H1 (cell line): ENCODE measurements at regions not wholly inside any gene's neighbourhood (a gene's known extent, or its start where the extent isn't known, plus 50 kb on each side); places are given as distances from the start of the nearest gene placed in this dataset.

Experiments
- CTCF ChIA-PET: fragments of 300-600 bp; sonication (Branson Sonifier 250); formaldehyde crosslinking; loops from one replicate; lab custom pipeline; 2021; ENCODE audit not compliant: partially characterized antibody; lab: Charles Lee
- POLR2A ChIA-PET: fragments of 300-600 bp; sonication (Branson Sonifier 250); formaldehyde crosslinking; loops from one replicate; lab custom pipeline; 2021; ENCODE audit warnings: inconsistent platforms; ENCODE audit not compliant: partially characterized antibody; lab: Charles Lee
- DNase-seq, 2 experiments: peaks; one replicate each; pipeline versions ENCODE4 v3.0.0 to v3.0.0-alpha.2; 2010 to 2022; ENCODE audit warnings: low spot score in 2 of 2, low read depth in 1 of 2, mixed read lengths in 1 of 2
- FAIRE-seq: peaks from 2 replicates; lab custom pipeline; 2011; peaks lifted over from hg19 to GRCh38; lab: Jason Lieb, UNC
- H2AFZ ChIP-seq: 2 replicates; pipeline ENCODE4 v1.8.1; 2012; ENCODE audit warnings: low read length, inconsistent platforms
- H2AK5ac ChIP-seq: 2 replicates; pipeline ENCODE4 v1.6.1; 2013; ENCODE audit warnings: low read depth, low read length
- H2BK120ac ChIP-seq: replicated peaks from 2 replicates; pipeline ENCODE3; 2013; ENCODE audit warnings: low read depth, low read length, inconsistent platforms
- H2BK12ac ChIP-seq: 2 replicates; pipeline ENCODE4 v1.6.1; 2013; ENCODE audit warnings: low read depth, low read length
- H2BK15ac ChIP-seq: 2 replicates; pipeline ENCODE4 v1.6.1; 2013; ENCODE audit warnings: low read length
- H2BK20ac ChIP-seq: 2 replicates; pipeline ENCODE4 v1.6.1; 2013; ENCODE audit warnings: low read length
- H2BK5ac ChIP-seq: 2 replicates; pipeline ENCODE4 v1.6.1; 2013; ENCODE audit warnings: low read depth, low read length
- H3K14ac ChIP-seq: 2 replicates; pipeline ENCODE4 v1.6.1; 2013; ENCODE audit warnings: inconsistent platforms; ENCODE audit not compliant: insufficient read length
- H3K18ac ChIP-seq: 2 replicates; pipeline ENCODE4 v1.6.1; 2013; ENCODE audit warnings: low read length; ENCODE audit errors: extremely low read depth
- H3K23ac ChIP-seq: 2 replicates; pipeline ENCODE4 v1.6.1; 2013; ENCODE audit warnings: inconsistent platforms; ENCODE audit not compliant: insufficient read length
- H3K23me2 ChIP-seq: 2 replicates; pipeline ENCODE4 v1.6.1; 2013; ENCODE audit warnings: low read depth, low read length
- H3K27ac ChIP-seq: 2 replicates; pipeline ENCODE4 v1.6.1; 2011; ENCODE audit warnings: low read depth, low read length, inconsistent platforms
- H3K27me3 ChIP-seq, 4 experiments: replicated peaks in 1 of 4; 1 replicate in 1 of 4; 2 replicates in 3 of 4; pipeline versions ENCODE4 v1.6.1 to v1.8.1; 2011 to 2013; ENCODE audit warnings: low read length in 3 of 4, mild to moderate bottlenecking in 3 of 4, inconsistent platforms in 2 of 4, mixed read lengths in 2 of 4, moderate library complexity in 1 of 4; ENCODE audit not compliant: control insufficient read depth in 3 of 4, insufficient read depth in 3 of 4; ENCODE audit errors: extremely low read depth in 1 of 4
- H3K36me3 ChIP-seq, 4 experiments: 2 replicates each; pipeline versions ENCODE4 v1.6.1 to v1.8.1; 2011 to 2013; ENCODE audit warnings: mild to moderate bottlenecking in 4 of 4, low read length in 3 of 4, moderate library complexity in 2 of 4, control low read depth in 1 of 4, inconsistent platforms in 1 of 4; ENCODE audit not compliant: insufficient read depth in 4 of 4, control insufficient read depth in 2 of 4
- H3K4ac ChIP-seq: replicated peaks from 2 replicates; pipeline ENCODE3; 2013; ENCODE audit warnings: low read length, low read depth, mixed read lengths, inconsistent platforms; ENCODE audit not compliant: insufficient read length
- H3K4me1 ChIP-seq, 4 experiments: replicated peaks in 1 of 4; 1 replicate in 1 of 4; 2 replicates in 3 of 4; pipeline versions ENCODE4 v1.6.1 to v1.8.1; 2011 to 2013; ENCODE audit warnings: low read length in 3 of 4, inconsistent platforms in 2 of 4, mixed read lengths in 1 of 4; ENCODE audit not compliant: insufficient read depth in 4 of 4, control insufficient read depth in 3 of 4
- H3K4me2 ChIP-seq, 2 experiments: 2 replicates each; pipeline versions ENCODE4 v1.6.1 to v1.8.1; 2011 to 2013; ENCODE audit warnings: low read depth in 2 of 2, low read length in 2 of 2, control low read depth in 1 of 2, inconsistent platforms in 1 of 2, mild to moderate bottlenecking in 1 of 2; ENCODE audit not compliant: insufficient read depth in 1 of 2
- H3K4me3 ChIP-seq, 4 experiments: fragments of 200-600, 300-600 bp in 1 of 4; sonication (generic), shearing (Covaris generic), sonication (Bioruptor Twin) in 1 of 4; 2 replicates each; pipeline versions ENCODE4 v1.5.1 to v1.8.1; 2011 to 2016; ENCODE audit warnings: low read length in 4 of 4, low read depth in 3 of 4, control low read depth in 2 of 4, inconsistent platforms in 2 of 4, mild to moderate bottlenecking in 2 of 4, mixed read lengths in 1 of 4, moderate library complexity in 1 of 4; ENCODE audit not compliant: insufficient read depth in 2 of 4; ENCODE audit errors: extremely low read depth in 1 of 4
- H3K56ac ChIP-seq: replicated peaks from 2 replicates; pipeline ENCODE3; 2013; ENCODE audit warnings: low read depth, mild to moderate bottlenecking, mixed read lengths, low read length, inconsistent platforms; ENCODE audit not compliant: insufficient read length
- H3K79me1 ChIP-seq: 2 replicates; pipeline ENCODE4 v1.6.1; 2013; ENCODE audit warnings: low read depth, low read length, control low read depth
- H3K79me2 ChIP-seq, 2 experiments: 2 replicates each; pipeline versions ENCODE4 v1.6.1 to v1.8.1; 2012 to 2013; ENCODE audit warnings: low read length in 2 of 2, mild to moderate bottlenecking in 2 of 2, inconsistent platforms in 1 of 2; ENCODE audit not compliant: insufficient read depth in 2 of 2, control insufficient read depth in 1 of 2
- H3K9ac ChIP-seq, 4 experiments: replicated peaks in 1 of 4; 1 replicate in 1 of 4; 2 replicates in 3 of 4; pipeline versions ENCODE4 v1.6.1 to v1.8.1; 2011 to 2013; ENCODE audit warnings: low read depth in 3 of 4, low read length in 3 of 4, control low read depth in 2 of 4, mild to moderate bottlenecking in 2 of 4, moderate library complexity in 2 of 4, inconsistent platforms in 1 of 4; ENCODE audit errors: extremely low read depth in 1 of 4
- H3K9me3 ChIP-seq, 2 experiments: 2 replicates each; pipeline versions ENCODE4 v1.6.1 to v1.8.1; 2012 to 2013; ENCODE audit warnings: mild to moderate bottlenecking in 2 of 2, moderate library complexity in 2 of 2, control low read depth in 1 of 2, inconsistent platforms in 1 of 2, low read depth in 1 of 2, low read length in 1 of 2, mixed read lengths in 1 of 2; ENCODE audit not compliant: insufficient read depth in 2 of 2
- H4K20me1 ChIP-seq, 2 experiments: replicated peaks in 1 of 2; 2 replicates each; pipeline versions ENCODE3 to v1.8.1; 2011 to 2013; ENCODE audit warnings: inconsistent platforms in 2 of 2, low read length in 2 of 2, mild to moderate bottlenecking in 1 of 2; ENCODE audit not compliant: insufficient read depth in 2 of 2, control insufficient read depth in 1 of 2
- H4K5ac ChIP-seq: 2 replicates; pipeline ENCODE4 v1.6.1; 2013; ENCODE audit warnings: low read length, low read depth, mixed read lengths, inconsistent platforms; ENCODE audit not compliant: insufficient read length
- H4K8ac ChIP-seq: 2 replicates; pipeline ENCODE4 v1.8.0; 2013; ENCODE audit warnings: mild to moderate bottlenecking, moderate library complexity, low read length, inconsistent platforms; ENCODE audit not compliant: insufficient read depth; ENCODE audit errors: extremely low read depth
- H4K91ac ChIP-seq: replicated peaks from 2 replicates; pipeline ENCODE3; 2013; ENCODE audit warnings: low read length, mixed read lengths, inconsistent platforms; ENCODE audit not compliant: insufficient read length
- BCL11A ChIP-seq, 2 experiments: IDR thresholded peaks; one replicate each; pipeline ENCODE4 v1.6.1; 2011; ENCODE audit warnings: low read depth in 2 of 2, low read length in 2 of 2, mild to moderate bottlenecking in 2 of 2
- CTBP2 ChIP-seq: IDR thresholded peaks from 2 replicates; pipeline ENCODE4 v1.7.0; 2011; ENCODE audit warnings: borderline replicate concordance, mild to moderate bottlenecking, moderate library complexity, mixed read lengths, low read length; ENCODE audit not compliant: insufficient read depth, insufficient read length
- FOSL1 ChIP-seq: IDR thresholded peaks from 2 replicates; pipeline ENCODE4 v1.6.1; 2011; ENCODE audit warnings: mild to moderate bottlenecking, low read depth, low read length, moderate library complexity; ENCODE audit not compliant: insufficient read depth
- HDAC6 ChIP-seq: IDR thresholded peaks from one replicate; pipeline ENCODE4 v1.7.1; 2012; ENCODE audit warnings: low read depth, mild to moderate bottlenecking, inconsistent platforms, low read length, moderate library complexity
- JUN ChIP-seq: IDR thresholded peaks from 2 replicates; pipeline ENCODE4 v1.6.1; 2011; ENCODE audit warnings: low read depth, mild to moderate bottlenecking, improper control_type of control experiment, low read length
- KDM5A ChIP-seq: fragments of 200-600 bp; IDR thresholded peaks from 2 replicates; pipeline ENCODE4 v1.7.1; 2012; ENCODE audit warnings: mild to moderate bottlenecking, low read length, inconsistent platforms, mixed read lengths
- NANOG ChIP-seq: IDR thresholded peaks from 2 replicates; pipeline ENCODE4 v1.6.1; 2011; ENCODE audit warnings: low read length, low read depth, mild to moderate bottlenecking, inconsistent platforms; ENCODE audit not compliant: insufficient read depth, poor library complexity, severe bottlenecking
- NRF1 ChIP-seq: IDR thresholded peaks from 2 replicates; pipeline ENCODE4 v1.6.1; 2011; ENCODE audit warnings: mild to moderate bottlenecking, low read depth, low read length, improper control_type of control experiment
- PHF8 ChIP-seq: fragments of 200-600 bp; sonication (generic); conservative IDR thresholded peaks from 2 replicates; pipeline ENCODE4 v1.7.1; 2012; ENCODE audit warnings: low read depth, mild to moderate bottlenecking, inconsistent platforms, low read length, moderate library complexity
- RAD21 ChIP-seq, 2 experiments: IDR thresholded peaks in 1 of 2; conservative IDR thresholded peaks in 1 of 2; 2 replicates each; pipeline ENCODE4 v1.6.1; 2011; ENCODE audit warnings: low read depth in 2 of 2, low read length in 2 of 2, improper control_type of control experiment in 1 of 2, inconsistent platforms in 1 of 2, mild to moderate bottlenecking in 1 of 2, moderate library complexity in 1 of 2
- RNF2 ChIP-seq: fragments of 200-900, 300-1000 bp; sonication (generic); IDR thresholded peaks from 2 replicates; pipeline ENCODE4 v1.7.1; 2016; ENCODE audit warnings: borderline replicate concordance, low read depth, mild to moderate bottlenecking, antibody characterized with exemption, low read length; ENCODE audit not compliant: poor library complexity, severe bottlenecking; ENCODE audit errors: missing control alignments
- SRF ChIP-seq: IDR thresholded peaks from 2 replicates; pipeline ENCODE4 v1.6.1; 2011; ENCODE audit warnings: mild to moderate bottlenecking, low read depth, low read length, moderate library complexity
- TAF1 ChIP-seq: IDR thresholded peaks from 2 replicates; pipeline ENCODE4 v1.6.1; 2011; ENCODE audit warnings: mild to moderate bottlenecking, low read depth, low read length
- WGBS, 2 experiments: shearing (Covaris generic) in 1 of 2; methylation state at CpG; one replicate each; pipeline versions ENCODE4 v1.1.6 to v1.1.7; 2013 to 2015; ENCODE audit warnings: low lambda C conversion rate in 2 of 2, mixed read lengths in 2 of 2, inconsistent platforms in 1 of 2, low coverage in 1 of 2, missing lambda C conversion rate in 1 of 2; ENCODE audit not compliant: insufficient replicate concordance in 2 of 2, insufficient coverage in 1 of 2, insufficient read length in 1 of 2; ENCODE audit errors: extremely low coverage in 1 of 2, missing lambda C conversion rate in 1 of 2; 5-methylcytosine and 5-hydroxymethylcytosine counted together

DNA sequence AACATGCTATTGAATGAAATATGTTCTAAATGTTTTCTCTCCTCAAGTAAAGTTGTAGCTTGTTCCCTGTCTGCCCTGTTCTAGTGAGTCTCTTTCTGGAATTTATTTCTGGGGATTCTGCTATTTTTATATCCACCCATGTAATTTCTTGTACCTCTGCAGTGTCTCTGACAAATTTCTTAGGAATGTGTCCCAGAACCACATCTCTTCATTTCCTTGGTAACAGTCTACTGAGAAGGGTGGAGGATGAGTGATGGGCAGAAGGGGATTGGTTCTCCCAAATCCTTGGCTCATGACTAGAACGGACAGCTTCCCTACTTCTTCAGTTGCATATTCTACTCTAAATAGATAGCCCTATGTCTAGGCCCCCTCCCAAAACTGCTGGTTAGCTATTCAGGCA is 490.6 kb upstream of the LINC00305 start:
- Histone ChIP-seq H3K56ac (no peak overlapping the region), H3K4me2 (no peak overlapping the region), H4K8ac (no peak overlapping the region), H3K27me3 (peaks cover 0 to under 1% (median 0%) of the 10 kb centered on the region in 4 experiments; a peak in 1 of 7 replicates), H3K79me2 (no peaks in the 10 kb centered on the region), H4K5ac (no peak overlapping the region), H2BK12ac (no peak overlapping the region), H3K9me3 (no peaks in the 10 kb centered on the region; a peak in 1 of 4 replicates), H3K27ac (no peak overlapping the region; the same call in 1 of the 2 replicates), H3K18ac (no peak overlapping the region), H3K36me3 (no peaks in the 10 kb centered on the region), H4K91ac (no peak overlapping the region), H2AFZ (no peak overlapping the region), H4K20me1 (no peaks in the 10 kb centered on the region), H2BK5ac (no peak overlapping the region), H3K14ac (no peak overlapping the region), H3K79me1 (no peaks in the 10 kb centered on the region), H3K23me2 (no peaks in the 10 kb centered on the region), H3K9ac (no peak overlapping the region), H2BK120ac (no peak overlapping the region), H2BK15ac (no peak overlapping the region), H2AK5ac (no peak overlapping the region), H3K4me3 (no peak overlapping the region), H3K4ac (no peak overlapping the region), H2BK20ac (no peak overlapping the region), H3K23ac (no peak overlapping the region), H3K4me1 (no peaks in the 10 kb centered on the region)
- ChIA-PET CTCF (no interaction called here), POLR2A (no interaction called here)
- DNase-seq (no peak), FAIRE-seq (no peak)
- 100% methylated on average over 1 of the region's 1 CpG; no CpG with 5 or more reads in 1 of the 2 experiments for WGBS, 2 experiments
- TF ChIP-seq KDM5A: no peak
- TF ChIP-seq RAD21 (IDR thresholded peaks at IDR 0.05 in 1 of 2, conservative IDR thresholded peaks at IDR 0.05 in 1 of 2; ENCODE audit: low read depth in 2 of 2, low read length in 2 of 2): no peak
- no peak for TF ChIP-seq HDAC6
- TF ChIP-seq RNF2: no peak
- TF ChIP-seq NRF1: no peak
- TF ChIP-seq CTBP2: no peak
- TF ChIP-seq SRF: no peak
- no peak for TF ChIP-seq NANOG
- no peak for TF ChIP-seq JUN
- TF ChIP-seq TAF1: no peak
- no peak for TF ChIP-seq PHF8
- TF ChIP-seq FOSL1: no peak
- TF ChIP-seq BCL11A (IDR thresholded peaks at IDR 0.05; ENCODE audit: low read depth in 2 of 2, low read length in 2 of 2): no peak
